Skin epidermis (tissue), 12 donors: ENCODE measurements at regions not wholly inside any gene's neighbourhood (a gene's known extent, or its start where the extent isn't known, plus 50 kb on each side); places are given as distances from the start of the nearest gene placed in this dataset.
"Not testable (repeated sequence)": the region's sequence is repeated elsewhere in the genome, so short reads cannot be mapped to it uniquely, and the experiment has no call there.

ENCODE experiments used
- H3K27ac ChIP-seq, 21 experiments: fragments of 200-600 bp; sonication (generic) in 11 of 21; one replicate each; pipeline ENCODE4 v1.5.0; 2020; ENCODE audit warnings: mild to moderate bottlenecking in 3 of 21, inconsistent platforms in 2 of 21, moderate library complexity in 2 of 21
- H3K4me3 ChIP-seq, 7 experiments: fragments of 200-600 bp; sonication (generic) in 2 of 7; one replicate each; pipeline ENCODE4 v1.5.0; 2020; ENCODE audit warnings: inconsistent platforms in 2 of 7, mild to moderate bottlenecking in 2 of 7, moderate library complexity in 1 of 7

GRCh38 chr13:79637133-79637763 is 156.3 kb downstream of the NDFIP2 start:
- H3K27ac ChIP-seq, result no peak overlapping the region

GRCh38 chr13:79631051-79631659 is 150.2 kb downstream of the NDFIP2 start:
- no peak overlapping the region for H3K27ac ChIP-seq
- no peak overlapping the region for H3K4me3 ChIP-seq

More at GRCh38 chr13:79637133-79637763, 156.3 kb downstream of the NDFIP2 start:
- H3K4me3 ChIP-seq, result no peak overlapping the region

DNA sequence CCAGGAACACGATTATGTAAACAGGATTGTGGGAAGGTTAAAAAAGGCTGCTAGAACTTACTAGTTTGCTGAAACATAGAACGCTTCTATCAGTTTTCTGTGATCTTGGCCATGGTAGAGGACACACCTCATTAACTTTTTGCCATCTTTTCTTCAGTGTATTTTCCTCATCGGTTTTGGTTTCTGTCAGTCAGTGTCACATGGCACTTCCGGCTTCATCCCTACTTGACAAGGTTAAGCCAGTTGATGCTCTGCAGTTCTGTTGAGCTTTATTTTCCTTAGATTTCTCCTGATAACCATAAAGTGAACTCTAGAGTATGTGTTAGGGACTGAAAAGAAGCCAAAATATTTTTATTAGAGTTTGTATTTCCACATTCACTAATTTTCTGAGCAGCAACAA is 147.5 kb downstream of the NDFIP2 start:
- H3K4me3 ChIP-seq, result no peak overlapping the region
- H3K27ac ChIP-seq, result peak overlapping the region in 1 of 21 experiments; percentile 45

- no peak overlapping the region for H3K4me3 ChIP-seq
- no peak overlapping the region for H3K27ac ChIP-seq
These were observed 146.0 kb downstream of the NDFIP2 start for GRCh38 chr13:79626924-79627323.

DNA sequence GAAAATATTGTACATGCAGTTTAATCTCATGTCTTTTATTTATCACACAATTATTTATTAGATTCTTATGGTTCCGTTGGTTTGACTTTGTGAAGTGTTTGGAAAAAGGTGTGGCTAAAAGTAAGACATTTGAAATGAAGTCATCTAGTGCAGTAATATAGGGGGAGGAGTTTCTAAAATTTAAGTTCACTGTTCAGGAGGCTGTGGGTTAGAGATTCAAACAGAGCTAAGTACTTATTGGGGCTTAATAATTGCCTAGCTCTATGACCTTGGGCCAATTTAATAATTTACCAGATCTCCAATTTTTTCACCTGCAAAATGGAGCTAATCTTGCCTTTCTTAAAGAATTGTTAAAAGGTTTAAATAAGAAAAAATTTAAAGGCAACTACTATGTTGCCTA is 144.6 kb downstream of the NDFIP2 start:
- Histone ChIP-seq H3K4me3 (no peak overlapping the region), H3K27ac (no peak overlapping the region)

GRCh38 chr13:79621902-79622301 is 140.9 kb downstream of the NDFIP2 start:
- H3K4me3 ChIP-seq, result no peak overlapping the region
- no peak overlapping the region for H3K27ac ChIP-seq

DNA sequence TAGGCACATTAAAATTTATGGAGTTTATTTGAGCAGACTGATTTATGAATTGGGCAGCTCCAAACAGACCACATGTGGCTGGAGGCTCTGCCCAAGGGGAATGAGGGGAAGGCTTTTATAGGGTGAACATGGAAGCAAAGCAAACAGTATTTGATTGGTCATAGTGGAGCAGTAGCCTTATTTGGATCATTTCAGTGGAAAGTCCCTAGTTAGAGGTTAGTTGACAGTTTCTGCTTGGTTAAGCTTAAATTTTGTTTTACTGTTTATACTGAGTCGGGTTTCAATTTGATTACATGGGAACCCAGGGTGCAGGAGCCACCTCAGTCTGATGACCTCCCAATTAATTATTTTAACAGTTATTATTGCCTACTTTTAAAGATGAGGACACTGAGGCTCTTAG is 140.5 kb downstream of the NDFIP2 start:
- Histone ChIP-seq H3K4me3 (no peak overlapping the region), H3K27ac (no peak overlapping the region)

GRCh38 chr13:79614250-79614918 is 133.4 kb downstream of the NDFIP2 start:
- Histone ChIP-seq H3K4me3 (no peak overlapping the region), H3K27ac (peak overlapping the region in 1 of 21 experiments; percentile 34)

DNA sequence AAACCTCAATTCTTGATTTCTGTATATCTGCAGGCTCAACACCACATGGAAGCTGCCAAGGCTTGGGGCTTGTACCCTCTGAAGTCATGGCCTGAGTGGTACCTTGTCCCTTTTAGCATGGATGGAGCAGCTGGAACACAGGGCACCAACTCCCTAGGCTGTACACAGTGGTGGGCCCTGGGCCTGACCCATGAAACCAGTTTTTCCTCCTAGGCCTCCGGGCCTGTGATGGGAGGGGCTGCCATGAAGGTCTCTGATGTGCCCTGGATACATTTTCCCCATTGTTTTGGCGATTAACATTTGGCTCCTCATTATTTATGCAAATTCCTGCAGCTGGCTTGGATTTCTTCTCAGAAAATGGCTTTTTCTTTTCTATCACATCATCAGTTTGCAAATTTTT is 131.6 kb downstream of the NDFIP2 start:
- Histone ChIP-seq H3K4me3 (no peak overlapping the region), H3K27ac (no peak overlapping the region)

DNA sequence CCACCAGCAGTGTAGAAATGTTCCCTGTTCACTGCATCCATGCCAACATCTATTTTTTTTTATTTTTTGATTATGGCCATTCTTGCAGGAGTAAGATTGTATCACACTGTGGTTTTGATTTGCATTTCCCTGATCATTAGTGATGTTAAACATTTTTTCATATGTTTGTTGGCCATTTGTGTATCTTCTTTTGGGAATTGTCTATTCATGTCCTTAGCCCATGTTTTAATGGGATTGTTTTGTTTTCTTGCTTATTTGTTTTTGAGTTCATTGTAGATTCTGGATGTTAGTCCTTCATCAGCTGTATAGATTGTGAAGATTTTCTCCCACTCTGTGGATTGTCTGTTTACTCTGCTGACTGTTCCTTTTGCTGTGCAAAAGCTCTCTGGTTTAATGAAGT is 126.9 kb downstream of the NDFIP2 start:
- H3K4me3 ChIP-seq, H3K27ac ChIP-seq: not testable (repeated sequence)
